HCEC 1CT (cell line): ENCODE measurements at regions not wholly inside any gene's neighbourhood (a gene's known extent, or its start where the extent isn't known, plus 50 kb on each side); places are given as distances from the start of the nearest gene placed in this dataset.

ENCODE experiments used
- DNase-seq: peaks from one replicate; pipeline ENCODE4 v3.0.0-alpha.2; 2017

- no peak for DNase-seq
Measured at GRCh38 chr9:90948156-90948555, 146.5 kb downstream of the SYK start.

- DNase-seq: no peak
Measured at GRCh38 chr9:90950600-90950999, 149.0 kb downstream of the SYK start.

- no peak for DNase-seq
Measured at GRCh38 chr9:90953200-90953599, 151.6 kb downstream of the SYK start.

- DNase-seq: no peak
Measured at GRCh38 chr9:90953805-90954204, 152.2 kb downstream of the SYK start.

- peak; percentile 50 for DNase-seq
Measured at GRCh38 chr9:90956026-90956810, 154.6 kb downstream of the SYK start.

GRCh38 chr9:90958328-90958727 lies 156.7 kb downstream of the SYK start:
- DNase-seq: no peak

GRCh38 chr9:90960941-90961340 lies 159.3 kb downstream of the SYK start:
- DNase-seq: no peak

GRCh38 chr9:90961375-90961774 lies 159.8 kb downstream of the SYK start:
- no peak for DNase-seq

- no peak for DNase-seq
Measured at GRCh38 chr9:90964101-90965020, 162.7 kb downstream of the SYK start.

- no peak for DNase-seq
Measured at GRCh38 chr9:90965226-90966030, 163.8 kb downstream of the SYK start.

- DNase-seq: no peak
Measured at GRCh38 chr9:90966031-90966290, 164.3 kb downstream of the SYK start.

GRCh38 chr9:90966480-90967144 lies 165.0 kb downstream of the SYK start:
- DNase-seq: peak; percentile 30

GRCh38 chr9:90967145-90967538 lies 165.5 kb downstream of the SYK start:
- DNase-seq: no peak

GRCh38 chr9:90969021-90969675 lies 167.5 kb downstream of the SYK start:
- no peak for DNase-seq

- no peak for DNase-seq
Measured at GRCh38 chr9:90970608-90971007, 169.0 kb downstream of the SYK start.

GRCh38 chr9:90972057-90972456 lies 170.4 kb downstream of the SYK start:
- no peak for DNase-seq

GRCh38 chr9:90974016-90974415 lies 172.4 kb downstream of the SYK start:
- DNase-seq: no peak

- no peak for DNase-seq
Measured at GRCh38 chr9:90974643-90975245, 173.1 kb downstream of the SYK start.

GRCh38 chr9:90975781-90976538 lies 174.3 kb downstream of the SYK start:
- DNase-seq: no peak

GRCh38 chr9:90979138-90979551 lies 177.5 kb downstream of the SYK start:
- no peak for DNase-seq

- no peak for DNase-seq
Measured at GRCh38 chr9:90979639-90980038, 178.0 kb downstream of the SYK start.
